Limb (tissue), 2 donors: ENCODE measurements at regions not wholly inside any gene's neighbourhood (a gene's known extent, or its start where the extent isn't known, plus 50 kb on each side); places are given as distances from the start of the nearest gene placed in this dataset.

Experiments used
- DNase-seq, 2 donors: peaks; one replicate each; pipeline ENCODE4 v3.0.0-alpha.2; 2016; ENCODE audit errors: extremely low spot score in 2 of 2

- peak; percentile 39 to 67 for DNase-seq
Observed at GRCh38 chr7:106166651-106167342, 54.7 kb upstream of the SYPL1 start.

DNA sequence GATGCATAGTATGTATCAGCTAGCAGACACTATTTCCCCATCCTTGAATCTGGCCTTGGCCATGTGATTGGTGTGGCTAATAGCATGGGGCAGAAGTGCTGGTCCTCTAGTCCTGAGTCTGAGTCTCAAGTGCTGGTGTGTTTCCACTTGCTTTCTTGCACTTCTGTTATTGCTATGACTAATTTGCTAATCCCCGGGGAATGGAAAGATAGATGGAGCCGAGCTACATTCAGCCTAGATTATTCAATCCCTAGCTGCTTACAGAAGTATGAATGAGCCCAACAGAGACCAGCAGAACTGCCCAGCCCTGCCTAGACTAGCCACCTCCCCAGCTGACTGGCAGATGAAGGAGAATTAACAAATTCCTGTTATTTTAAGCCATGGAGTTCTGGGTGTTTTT lies 53.2 kb upstream of the SYPL1 start:
- no peak for DNase-seq

DNA sequence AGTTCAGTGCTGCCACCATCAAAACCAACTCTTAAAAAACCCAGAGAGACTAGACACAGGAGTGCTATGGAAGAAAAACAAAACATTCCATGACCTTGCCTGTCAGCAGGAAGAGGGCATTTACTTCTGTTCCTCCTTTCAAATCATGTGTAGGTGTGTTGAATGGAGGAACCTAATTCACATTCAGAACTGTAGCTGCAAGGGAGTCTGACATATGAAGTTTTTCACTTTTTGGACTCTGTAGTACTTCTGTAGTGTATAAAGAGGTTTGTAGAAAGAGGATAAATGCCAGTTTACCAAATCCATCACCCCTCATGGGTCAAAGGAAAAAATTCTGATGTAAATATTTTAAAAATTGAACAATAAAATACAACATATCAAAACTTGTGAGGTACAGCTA lies 51.1 kb upstream of the SYPL1 start:
- no peak for DNase-seq
